NCI-H748 (cell line): ENCODE measurements at regions not wholly inside any gene's neighbourhood (a gene's known extent, or its start where the extent isn't known, plus 50 kb on each side); places are given as distances from the start of the nearest gene placed in this dataset.
A peak's percentile ranks its signal among the peaks of the same experiment; 100 is the strongest.

Source experiments
- DNase-seq: peaks from one replicate; lab custom pipeline; 2025; ENCODE audit not compliant: unreplicated experiment; lab: John Stamatoyannopoulos, UW

DNA sequence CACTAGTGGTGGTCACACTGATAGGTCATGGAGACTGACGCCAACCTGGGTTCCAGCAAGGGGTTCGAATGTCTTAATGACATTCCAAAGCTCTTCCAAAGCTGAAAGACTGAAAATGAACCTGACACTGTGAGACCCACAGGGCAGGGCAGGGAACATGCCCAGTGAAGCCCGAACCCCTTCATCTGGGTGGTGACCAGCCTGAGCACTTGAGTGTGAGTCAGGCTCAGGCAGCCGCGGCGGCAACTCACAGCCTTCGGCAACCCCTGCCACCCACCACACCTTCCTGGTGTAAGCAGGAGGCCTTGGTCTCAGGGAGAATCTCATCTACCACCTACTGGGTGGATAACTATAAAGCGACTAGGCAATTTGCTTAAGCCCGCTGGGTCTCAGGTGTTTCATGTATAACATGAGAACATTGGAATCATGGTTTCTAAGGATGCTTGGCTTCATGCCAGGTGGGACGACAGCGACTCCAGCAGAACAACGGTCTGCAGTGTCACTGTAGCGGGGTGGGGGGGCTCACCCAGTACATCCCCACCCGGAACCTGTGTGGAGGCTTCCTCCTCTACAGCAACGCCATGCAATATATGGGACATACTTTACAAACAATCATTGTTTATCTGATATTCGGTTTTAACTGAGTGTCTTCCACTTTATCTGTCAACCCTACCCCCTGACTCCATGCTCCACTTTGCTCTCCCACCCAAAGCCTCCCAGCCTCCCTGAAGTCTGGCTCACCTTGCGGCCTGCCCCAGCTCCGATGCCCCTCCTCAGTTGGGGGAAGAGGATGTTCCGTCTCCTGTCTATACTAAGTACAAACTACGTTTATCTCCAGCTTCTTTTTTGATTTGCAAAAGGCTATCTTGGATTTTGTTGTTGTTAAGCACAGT is 125.0 kb upstream of the MEF2A start:
- peak; percentile 81 for DNase-seq

DNA sequence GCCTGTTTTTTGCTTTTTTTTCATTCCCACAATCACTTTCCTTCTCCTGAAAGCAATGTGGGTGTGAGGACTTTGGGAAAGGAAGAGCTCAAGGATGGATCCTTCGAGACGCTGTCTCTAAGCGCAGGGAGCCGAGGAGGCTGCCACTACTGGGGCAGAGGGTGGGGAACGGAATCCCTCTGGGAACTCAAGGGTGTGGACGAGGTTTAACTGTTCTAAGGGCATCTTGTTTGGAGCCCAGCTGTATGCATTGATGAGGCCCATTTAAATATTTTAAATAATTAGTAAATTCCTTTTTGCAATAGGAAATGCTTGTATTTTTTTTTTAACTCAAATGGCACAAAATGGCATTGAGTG is 124.4 kb upstream of the MEF2A start:
- DNase-seq: no peak

DNA sequence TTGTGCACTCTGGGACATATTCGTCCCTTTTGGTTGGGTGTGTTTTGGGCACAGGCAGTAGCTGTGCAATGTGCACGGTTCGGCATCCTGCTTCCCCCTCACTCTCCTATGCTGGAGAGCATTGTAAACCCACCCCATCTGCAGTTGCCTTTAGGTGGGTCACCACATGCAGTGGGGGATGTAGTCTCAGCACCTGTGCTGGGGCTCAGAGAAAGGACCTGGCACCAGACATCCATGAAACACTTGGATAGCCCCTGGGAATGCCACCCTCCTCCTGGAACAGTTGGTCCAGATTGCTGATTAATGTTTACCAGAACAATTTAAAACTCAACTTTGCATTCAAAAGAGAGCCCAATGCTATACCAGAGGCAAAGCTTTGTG is 123.9 kb upstream of the MEF2A start:
- DNase-seq: no peak

DNA sequence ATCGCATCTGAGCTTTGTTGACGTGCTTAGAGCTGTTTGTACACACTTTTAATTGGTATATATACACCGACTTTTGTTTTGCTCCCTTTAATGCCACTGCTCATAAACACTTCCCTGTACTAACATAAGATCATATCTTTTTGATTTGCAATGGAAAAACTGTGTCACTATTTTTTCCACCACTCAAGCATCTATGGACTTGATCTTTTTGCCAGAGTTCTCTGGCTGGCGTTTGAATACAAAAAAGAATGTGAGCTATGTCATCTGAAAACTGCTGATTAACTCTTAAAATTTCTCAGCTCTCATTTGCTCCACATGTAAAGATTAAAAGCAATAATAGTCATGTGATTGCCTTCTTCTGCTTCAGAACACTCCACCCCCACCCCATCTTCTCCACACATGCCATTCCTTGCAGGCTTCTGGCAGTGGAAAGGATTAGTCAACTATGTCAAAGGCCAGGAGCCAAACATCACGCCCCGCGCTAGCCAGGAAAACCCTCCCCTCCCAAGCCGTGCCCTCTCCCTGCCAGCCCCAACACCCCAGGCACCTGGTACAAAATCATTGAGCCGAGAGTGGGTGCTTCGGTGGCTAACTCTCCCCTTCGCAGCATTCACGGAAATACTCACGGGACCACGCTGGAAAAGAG is 123.4 kb upstream of the MEF2A start:
- no peak for DNase-seq

DNA sequence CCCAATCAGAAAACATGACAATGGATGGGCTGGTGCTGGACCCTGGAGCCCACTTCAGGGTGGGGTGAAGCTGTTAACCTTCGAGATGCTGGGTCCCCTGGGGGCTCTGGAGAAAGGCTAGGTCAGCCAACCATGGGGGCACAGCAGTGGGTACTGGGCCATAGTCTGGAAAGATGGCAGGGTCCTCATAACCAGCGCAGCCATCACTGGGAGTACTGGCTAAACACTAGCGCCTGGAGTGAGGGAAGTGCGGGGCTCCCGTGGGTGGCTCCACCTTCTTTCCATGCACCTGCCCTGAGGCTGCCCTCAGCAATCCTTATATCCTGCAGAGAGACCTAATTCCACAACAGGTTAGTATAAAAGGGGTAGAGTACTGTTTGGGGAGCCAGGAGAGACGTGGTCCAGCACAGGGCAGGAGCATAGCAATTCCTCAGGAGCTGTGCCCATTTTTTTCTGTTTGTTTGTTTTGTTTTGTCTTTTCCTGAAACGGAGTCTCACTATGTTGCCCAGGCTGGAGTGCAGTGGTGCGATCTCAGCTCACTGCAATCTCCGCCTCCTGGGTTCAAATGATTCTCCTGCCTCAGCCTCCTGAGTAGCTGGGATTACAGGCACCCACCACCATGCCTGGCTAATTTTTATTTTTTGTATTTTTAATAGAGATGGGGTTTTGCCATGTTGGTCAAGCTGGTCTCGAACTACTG is 122.6 kb upstream of the MEF2A start:
- no peak for DNase-seq

DNA sequence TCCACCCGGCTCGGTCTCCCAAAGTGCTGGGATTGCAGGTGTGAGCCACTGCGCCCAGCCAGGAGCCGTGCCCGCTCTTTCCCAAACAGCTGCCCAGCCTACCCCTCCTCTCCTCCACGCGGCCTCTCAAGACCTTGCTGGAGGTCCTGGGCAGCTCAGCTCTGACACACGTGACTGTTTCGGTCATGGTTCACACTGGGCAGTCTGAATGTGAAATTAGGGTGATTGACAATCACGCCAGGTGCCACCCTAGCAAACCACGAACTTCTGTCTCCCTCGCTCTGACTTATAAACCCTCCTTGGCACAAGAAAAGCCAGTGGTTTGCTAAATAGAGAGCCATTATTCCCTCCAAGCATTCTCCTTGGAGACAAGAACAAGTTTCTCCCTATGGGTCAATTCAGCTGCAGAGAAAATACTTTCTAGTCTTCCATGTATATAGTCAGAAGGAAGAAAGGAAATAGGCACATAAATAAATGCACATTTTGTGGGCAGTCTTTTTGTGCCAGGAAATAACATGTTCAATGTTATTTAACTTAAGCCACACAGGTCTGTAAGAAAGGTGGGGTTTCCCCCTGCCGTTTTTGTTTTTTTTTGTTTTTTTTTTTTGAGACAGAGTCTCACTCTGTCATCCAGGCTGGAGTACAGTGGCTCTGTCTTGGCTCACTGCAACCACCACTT is 121.9 kb upstream of the MEF2A start:
- DNase-seq: no peak

DNA sequence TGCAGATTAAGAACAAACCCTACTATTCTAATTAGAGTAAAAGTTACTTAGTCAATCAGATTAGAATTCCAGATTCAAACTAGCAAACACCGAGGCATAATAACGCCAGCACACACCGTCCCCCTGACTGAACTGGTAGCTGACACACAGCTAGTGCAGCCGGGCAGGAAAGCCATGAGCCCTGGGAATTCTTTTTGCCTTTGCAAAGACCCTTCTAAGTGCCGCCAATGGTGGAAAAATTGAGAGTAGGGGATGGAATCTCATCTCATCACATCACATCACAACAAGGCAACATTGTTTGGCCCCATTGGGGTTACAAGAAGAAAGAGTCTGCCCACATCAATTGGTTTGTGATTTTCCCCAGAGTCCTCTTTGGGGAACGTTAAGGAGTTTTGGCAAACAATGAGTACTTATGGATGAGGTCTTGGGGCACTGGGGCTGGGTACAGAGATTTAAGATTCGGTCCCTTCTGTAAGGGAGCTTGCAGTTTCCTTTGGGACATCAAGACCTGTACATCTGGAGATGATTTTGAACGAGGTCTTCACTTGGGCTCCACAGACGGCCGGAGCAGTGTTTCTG is 120.4 kb upstream of the MEF2A start:
- DNase-seq: no peak

DNA sequence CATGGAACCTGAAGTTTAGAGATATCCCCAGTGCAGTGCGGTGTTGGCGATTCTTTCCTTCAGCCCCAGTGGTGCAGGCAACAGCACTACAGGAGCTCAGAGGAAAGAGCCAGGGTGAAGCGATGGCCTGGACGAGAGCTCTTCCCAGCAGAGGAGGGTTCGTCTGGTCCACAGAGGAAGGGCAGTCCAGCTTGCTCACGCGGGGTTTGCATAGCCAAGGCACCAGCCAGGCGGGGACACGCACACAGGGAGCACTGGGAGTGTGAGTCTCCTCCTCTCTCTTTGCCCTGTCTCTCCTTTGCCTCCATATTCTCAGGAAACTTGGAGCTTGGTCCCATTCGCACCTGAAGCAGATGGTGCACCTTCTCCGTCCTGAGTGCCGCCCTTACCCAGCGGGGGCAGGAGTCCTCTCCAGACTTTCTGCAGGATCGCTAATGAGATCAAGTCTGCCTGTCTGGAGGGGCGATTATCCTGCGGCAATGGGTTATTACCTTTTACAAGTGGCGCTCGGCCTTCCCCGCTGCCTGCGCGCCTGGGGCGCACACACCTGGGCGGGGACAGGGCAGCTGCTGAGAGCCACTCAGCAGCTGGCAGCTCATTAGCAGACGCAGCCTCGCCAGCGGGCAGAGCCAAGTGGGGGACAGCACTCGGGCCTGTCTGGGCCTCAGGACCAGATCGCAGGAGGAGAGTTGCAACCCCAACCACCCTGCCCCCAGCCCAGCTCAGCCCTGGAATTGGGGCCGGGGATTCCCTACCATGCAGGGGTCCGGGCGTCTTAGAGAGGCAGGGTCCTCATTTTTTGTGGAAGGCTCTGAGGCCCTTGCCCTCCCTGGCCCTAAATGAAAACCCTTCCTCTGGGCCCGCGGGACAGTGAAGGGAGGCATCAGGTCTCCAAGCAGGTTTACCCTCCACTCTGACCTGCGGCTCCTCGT is 119.0 kb upstream of the MEF2A start:
- peak; percentile 87 for DNase-seq

DNA sequence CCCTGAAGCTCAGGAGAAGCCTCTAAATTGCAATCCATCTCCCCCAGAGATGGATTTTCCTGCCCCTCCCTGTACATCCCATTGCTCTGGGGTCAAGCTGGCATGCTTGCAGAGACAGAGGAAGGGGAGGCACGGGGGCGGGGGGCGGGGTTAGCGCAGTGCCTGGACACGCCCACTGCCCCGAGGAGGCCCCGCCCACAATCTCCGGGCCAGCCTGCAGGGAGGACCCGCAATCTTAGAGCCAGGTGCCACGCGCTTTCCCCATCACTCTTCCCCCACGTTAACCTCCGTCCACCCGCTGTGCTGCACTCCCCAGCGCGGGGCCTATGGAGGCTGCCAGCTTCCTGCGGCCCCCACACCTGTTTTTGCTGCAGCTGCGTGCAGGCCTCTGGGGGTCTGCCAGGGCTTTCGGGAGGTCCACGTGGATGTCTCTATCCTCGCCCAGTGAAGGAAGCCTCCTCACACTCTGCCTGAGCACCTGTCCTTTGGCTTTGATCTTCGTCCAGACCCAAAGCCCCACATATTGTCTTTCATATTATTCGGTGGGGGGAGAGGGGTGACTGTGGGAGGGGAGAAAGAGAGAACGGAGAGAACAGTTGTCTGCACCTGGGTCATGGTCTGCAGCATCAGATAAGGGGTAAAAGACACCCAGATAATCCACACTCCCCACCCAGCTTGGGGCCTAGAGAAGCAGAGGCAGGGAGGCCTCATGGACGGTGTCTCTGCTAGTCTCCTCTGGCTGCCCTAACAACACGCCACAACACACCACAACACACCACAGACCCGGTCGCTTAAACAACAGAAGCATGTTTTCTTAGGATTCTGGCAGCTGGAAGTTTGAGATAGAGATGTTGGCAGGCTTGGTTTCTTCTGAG is 118.0 kb upstream of the MEF2A start:
- no peak for DNase-seq

DNA sequence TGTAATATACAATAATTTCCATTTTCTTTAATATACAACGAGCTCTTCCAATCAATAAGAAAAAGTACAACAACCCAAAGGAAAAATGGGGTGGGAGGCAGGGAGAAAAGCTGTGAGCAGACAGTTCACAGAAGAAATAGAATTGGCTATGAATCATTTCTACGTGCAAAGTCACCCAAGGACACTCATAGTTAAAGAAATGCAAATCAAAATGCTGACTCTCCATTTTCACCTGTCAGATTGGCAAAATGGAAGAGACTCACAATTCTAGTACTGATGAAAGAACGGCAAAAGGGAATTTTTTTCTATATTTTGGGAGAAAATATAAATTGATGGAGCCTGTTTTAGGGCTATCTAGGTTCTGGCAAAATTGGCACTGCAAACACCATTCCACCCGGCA is 116.3 kb upstream of the MEF2A start:
- DNase-seq: no peak

DNA sequence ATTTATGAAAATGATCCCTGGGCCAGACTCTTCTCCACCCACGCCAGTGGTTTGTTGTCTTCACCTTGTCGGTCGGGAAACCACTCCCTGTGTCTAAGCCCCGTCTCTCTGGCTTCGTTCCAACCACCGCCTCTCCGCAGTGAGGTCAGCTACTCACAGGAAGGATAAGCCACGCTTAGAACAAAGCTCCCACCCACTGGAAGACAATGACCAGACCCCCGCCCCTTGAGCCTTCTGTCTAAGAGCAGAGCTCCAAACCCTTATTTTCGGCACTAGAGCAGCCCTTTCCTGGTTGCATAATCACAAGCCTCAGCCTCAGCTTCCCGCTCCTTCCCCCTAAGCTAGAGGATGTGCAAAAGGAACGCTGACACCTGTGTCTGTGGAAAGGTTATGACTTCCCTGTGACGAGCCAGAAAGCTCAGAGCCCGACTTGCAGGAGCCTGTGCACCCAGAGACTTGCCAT is 114.9 kb upstream of the MEF2A start:
- peak; percentile 86 for DNase-seq

DNA sequence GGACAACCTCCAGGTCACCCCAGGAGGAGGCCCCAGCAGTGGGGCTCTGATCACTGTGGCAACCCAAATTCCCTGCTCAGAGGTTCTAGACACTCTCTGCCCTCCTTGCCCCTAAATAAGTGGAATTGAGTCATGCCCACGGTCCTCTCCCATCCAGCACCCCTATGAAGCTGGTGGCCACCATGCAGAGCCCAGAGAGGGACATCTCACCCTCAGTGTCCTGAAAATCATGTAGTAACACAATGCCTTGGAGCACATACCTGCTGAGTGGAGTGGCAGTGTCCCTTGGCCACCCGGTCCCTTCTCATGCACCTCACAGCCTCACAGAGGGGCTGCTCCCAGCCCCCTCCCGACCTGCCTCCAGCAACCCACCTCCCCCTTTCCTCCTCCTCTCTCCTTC is 114.3 kb upstream of the MEF2A start:
- no peak for DNase-seq

DNA sequence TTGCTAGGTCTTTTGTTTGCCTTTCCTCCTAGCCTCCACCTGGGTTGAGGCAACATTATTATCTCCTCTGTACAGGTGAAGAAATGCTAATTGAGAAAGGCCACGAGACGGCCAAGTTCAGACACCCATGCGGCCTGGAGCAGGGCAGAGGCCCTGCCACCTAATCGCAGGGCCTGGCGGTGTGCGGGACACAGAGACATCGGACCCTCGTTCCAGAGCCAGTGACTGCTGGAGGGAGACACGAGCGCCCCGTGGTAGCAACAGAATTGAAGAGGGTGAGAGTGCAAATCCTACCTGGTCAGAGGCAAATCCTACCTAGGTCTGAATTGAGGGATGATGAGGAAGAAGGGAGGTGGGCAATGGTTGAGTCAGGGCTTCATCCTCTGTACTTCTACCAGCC is 113.8 kb upstream of the MEF2A start:
- DNase-seq: no peak

DNA sequence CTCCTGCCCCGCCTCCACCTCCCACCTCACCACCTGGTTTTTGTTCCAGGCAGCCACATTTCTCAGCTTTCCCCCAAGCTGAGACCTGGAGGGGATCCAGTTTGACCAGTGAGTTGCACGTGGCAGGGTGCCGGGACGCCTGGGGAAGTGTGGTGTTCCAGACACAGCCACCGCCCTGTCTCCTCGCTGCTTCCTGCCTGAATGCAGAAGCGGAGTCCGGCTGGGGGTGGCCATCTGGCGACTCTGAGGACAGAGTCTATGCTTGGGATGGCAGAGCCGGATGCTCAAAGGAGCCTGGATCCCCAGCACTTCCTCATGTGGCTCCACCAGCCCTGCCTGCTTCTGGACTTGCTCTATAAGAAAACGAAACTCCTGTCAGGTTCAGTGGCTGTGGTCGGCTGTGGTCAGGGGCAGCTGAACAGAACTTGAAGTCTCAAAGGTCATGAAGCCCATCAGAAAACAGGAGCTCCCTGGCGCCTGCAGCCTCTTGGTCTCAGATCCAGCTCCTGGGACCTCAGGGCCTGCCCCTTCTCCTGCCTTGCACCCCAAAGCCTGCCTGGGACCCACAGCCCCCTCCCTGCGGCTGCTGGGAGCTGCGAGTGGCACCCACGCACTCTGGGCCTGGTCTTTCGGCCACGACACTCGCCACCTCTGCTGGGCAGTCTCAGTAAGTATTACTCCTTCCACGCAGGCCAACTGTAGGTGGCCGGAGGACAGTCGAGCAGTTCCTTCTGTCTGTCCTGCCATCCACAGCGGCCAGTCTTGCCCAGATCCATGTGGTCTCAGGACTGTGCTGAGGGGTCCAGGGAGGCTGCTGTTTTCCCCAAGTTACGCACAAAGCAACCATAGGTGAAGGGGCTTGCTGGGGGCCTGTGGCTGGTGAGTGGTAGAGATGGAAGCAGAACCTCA is 112.8 kb upstream of the MEF2A start:
- DNase-seq: no peak

DNA sequence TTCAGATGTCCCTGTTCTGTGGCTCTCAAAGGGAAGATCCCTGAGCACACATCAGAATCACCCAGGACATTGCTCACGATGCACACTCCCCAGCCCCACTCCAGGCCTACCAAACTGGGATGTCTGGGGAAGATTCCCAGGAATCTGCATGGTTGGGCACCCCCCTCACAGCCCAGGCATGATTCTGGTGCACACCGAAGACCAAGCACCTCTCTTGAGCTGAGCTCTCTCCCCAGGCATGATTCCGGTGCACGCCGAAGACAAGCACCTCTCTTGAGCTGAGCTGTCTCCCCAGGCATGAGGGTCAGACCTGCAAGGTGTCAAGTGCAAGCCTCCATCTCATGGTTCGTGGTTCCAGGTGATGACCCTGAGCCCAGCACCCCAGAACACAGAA is 112.2 kb upstream of the MEF2A start:
- no peak for DNase-seq

DNA sequence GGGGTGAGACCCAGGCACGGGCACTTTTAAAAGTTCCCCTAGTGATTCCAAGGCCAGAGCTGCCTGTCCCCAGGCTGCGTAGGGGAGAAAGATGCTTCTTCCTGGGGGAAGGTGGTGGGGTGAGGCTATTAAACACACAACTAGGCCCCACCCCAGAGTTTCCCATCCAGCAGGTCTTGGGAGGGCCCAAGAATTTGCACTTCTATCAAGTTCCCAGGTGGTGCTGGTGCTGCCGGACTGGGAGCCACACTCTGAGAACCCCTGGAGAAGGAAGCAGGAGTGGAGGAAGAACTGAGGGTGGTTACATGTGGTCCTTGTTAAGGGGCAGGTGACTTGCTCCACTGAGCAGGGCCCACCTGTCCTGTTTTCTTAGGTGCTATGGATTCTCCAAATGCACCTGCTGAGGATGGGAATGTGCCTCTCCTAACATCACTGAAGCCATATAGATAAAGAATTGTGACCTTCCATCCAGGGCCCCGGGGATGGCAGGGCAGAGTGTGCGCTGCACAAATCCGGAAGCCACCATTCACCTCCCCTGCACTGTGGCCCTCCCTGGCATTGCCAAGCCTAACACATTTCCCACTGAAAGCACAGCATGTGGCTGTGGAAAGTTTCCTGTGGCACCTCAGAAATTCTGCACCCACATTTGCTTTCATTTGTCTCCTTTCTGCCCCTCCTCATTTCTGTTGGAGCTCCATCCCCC is 111.5 kb upstream of the MEF2A start:
- DNase-seq: no peak
